Coronary artery (tissue), 2 donors: ENCODE measurements at regions not wholly inside any gene's neighbourhood (a gene's known extent, or its start where the extent isn't known, plus 50 kb on each side); places are given as distances from the start of the nearest gene placed in this dataset.

Experiments used
- DNase-seq: peaks from one replicate; pipeline ENCODE4 v3.0.0-alpha.2; 2017; ENCODE audit warnings: low spot score
- H3K27ac ChIP-seq, 2 donors: fragments of 200-600 bp; sonication (generic); one replicate each; pipeline ENCODE4 v1.5.1; 2016 to 2019
- H3K4me3 ChIP-seq: fragments of 200-600 bp; sonication (generic); 2 replicates; pipeline ENCODE4 v1.5.1; 2016; ENCODE audit warnings: mild to moderate bottlenecking, moderate library complexity
- CTCF ChIP-seq: fragments of 200-600 bp; sonication (generic); IDR thresholded peaks from one replicate; pipeline ENCODE4 v1.5.1; 2019; ENCODE audit warnings: antibody characterized with exemption

GRCh38 chr2:41896186-41896846 is 151.5 kb upstream of the PKDCC start:
- Histone ChIP-seq H3K27ac (no peak overlapping the region), H3K4me3 (no peak overlapping the region)
- no peak for DNase-seq
- no peak for TF ChIP-seq CTCF

GRCh38 chr2:41899189-41899588 is 148.6 kb upstream of the PKDCC start:
- Histone ChIP-seq H3K4me3 (no peak overlapping the region), H3K27ac (peak overlapping the region in 1 of 2 donors; percentile 13)
- DNase-seq, result no peak
- no peak for TF ChIP-seq CTCF

- no peak overlapping the region for H3K4me3 ChIP-seq
- DNase-seq, result no peak
- TF ChIP-seq CTCF, result no peak
- peak overlapping the region in 1 of 2 donors; percentile 13 for H3K27ac ChIP-seq
Measured at GRCh38 chr2:41900101-41900577, 147.7 kb upstream of the PKDCC start.

GRCh38 chr2:41902897-41903296 is 144.9 kb upstream of the PKDCC start:
- H3K4me3 ChIP-seq, result no peak overlapping the region
- TF ChIP-seq CTCF, result no peak
- no peak overlapping the region for H3K27ac ChIP-seq
- DNase-seq, result no peak

- DNase-seq, result no peak
- Histone ChIP-seq H3K4me3 (no peak overlapping the region), H3K27ac (no peak overlapping the region)
- TF ChIP-seq CTCF, result no peak
Measured at GRCh38 chr2:41903474-41904135, 144.2 kb upstream of the PKDCC start.

GRCh38 chr2:41904459-41904858 is 143.4 kb upstream of the PKDCC start:
- Histone ChIP-seq H3K4me3 (no peak overlapping the region), H3K27ac (no peak overlapping the region)
- no peak for DNase-seq
- TF ChIP-seq CTCF, result no peak
